Mammary epithelial cell (primary cell): ENCODE measurements at regions not wholly inside any gene's neighbourhood (a gene's known extent, or its start where the extent isn't known, plus 50 kb on each side); places are given as distances from the start of the nearest gene placed in this dataset.

Source experiments
- EZH2 ChIP-seq: IDR thresholded peaks from 2 replicates; pipeline ENCODE4 v1.6.1; 2012; ENCODE audit warnings: low read length, inconsistent platforms, borderline replicate concordance
- TF ChIP-seq, protein P1 (sequence below), 2 donors: IDR thresholded peaks in 1 of 2; conservative IDR thresholded peaks in 1 of 2; 2 replicates each; pipeline ENCODE4 v1.5.1; 2011 to 2012; ENCODE audit warnings: inconsistent platforms in 2 of 2, low read length in 2 of 2, mild to moderate bottlenecking in 2 of 2, control low read depth in 1 of 2, low read depth in 1 of 2; ENCODE audit not compliant: insufficient read depth in 1 of 2; ENCODE audit errors: extremely low read depth in 1 of 2

DNA sequence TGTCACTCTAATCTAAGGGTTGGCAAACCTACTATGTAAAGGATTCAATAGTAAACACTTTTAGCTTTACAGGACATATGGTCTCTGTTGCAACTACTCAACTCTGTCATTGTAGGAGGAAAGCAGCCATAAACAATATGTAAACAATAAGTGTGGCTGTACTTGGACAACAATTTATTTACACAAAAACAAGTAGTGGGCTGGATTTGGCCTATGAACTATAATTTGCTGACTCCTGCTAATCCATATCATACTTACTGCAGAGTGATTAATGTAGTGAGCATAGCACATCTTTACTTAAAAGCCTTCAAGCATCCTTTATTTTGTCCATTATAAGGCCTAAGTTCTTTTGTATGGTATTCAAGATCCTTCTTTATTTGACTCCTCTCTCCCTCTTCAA lies 441.9 kb downstream of the ZIC1 start:
- TF ChIP-seq EZH2, result no peak
- TF ChIP-seq, protein P1, sequence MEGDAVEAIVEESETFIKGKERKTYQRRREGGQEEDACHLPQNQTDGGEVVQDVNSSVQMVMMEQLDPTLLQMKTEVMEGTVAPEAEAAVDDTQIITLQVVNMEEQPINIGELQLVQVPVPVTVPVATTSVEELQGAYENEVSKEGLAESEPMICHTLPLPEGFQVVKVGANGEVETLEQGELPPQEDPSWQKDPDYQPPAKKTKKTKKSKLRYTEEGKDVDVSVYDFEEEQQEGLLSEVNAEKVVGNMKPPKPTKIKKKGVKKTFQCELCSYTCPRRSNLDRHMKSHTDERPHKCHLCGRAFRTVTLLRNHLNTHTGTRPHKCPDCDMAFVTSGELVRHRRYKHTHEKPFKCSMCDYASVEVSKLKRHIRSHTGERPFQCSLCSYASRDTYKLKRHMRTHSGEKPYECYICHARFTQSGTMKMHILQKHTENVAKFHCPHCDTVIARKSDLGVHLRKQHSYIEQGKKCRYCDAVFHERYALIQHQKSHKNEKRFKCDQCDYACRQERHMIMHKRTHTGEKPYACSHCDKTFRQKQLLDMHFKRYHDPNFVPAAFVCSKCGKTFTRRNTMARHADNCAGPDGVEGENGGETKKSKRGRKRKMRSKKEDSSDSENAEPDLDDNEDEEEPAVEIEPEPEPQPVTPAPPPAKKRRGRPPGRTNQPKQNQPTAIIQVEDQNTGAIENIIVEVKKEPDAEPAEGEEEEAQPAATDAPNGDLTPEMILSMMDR (conservative IDR thresholded peaks at IDR 0.05 in 1 of 2, IDR thresholded peaks at IDR 0.05 in 1 of 2; ENCODE audit: extremely low read depth in 1 of 2, insufficient read depth in 1 of 2, low read depth in 1 of 2, low read length in 2 of 2), result no peak
